ENCODE measurements at regions not wholly inside any gene's neighbourhood (a gene's known extent, or its start where the extent isn't known, plus 50 kb on each side); places are given as distances from the start of the nearest gene placed in this dataset.
A peak's percentile ranks its signal among the peaks of the same experiment; 100 is the strongest.

- TF ChIP-seq JUND (IDR thresholded peaks at IDR 0.05; ENCODE audit: borderline replicate concordance, low read depth, low read length) = peak; percentile 28; the same call in 1 of the 2 replicates
- TF ChIP-seq JUND (tag; IDR thresholded peaks at IDR 0.05; ENCODE audit: borderline replicate concordance, low read depth, low read length) = peak; percentile 35; the same call in 1 of the 3 replicates
- no peak for TF ChIP-seq HDAC8 (tag; IDR thresholded peaks at IDR 0.05)
- TF ChIP-seq MTA2 (IDR thresholded peaks at IDR 0.05; ENCODE audit: low read depth) = no peak
- no peak for TF ChIP-seq RBM14 (IDR thresholded peaks at IDR 0.05; ENCODE audit: borderline replicate concordance, insufficient read depth, low read depth, low read length)
- TF ChIP-seq MEIS2 (IDR thresholded peaks at IDR 0.05; ENCODE audit: partially characterized antibody) = peak; percentile 36
- no peak for TF ChIP-seq SNRNP70 (optimal IDR thresholded peaks at IDR 0.05; ENCODE audit: low read depth, low read length)
- no peak for TF ChIP-seq ILK (tag; IDR thresholded peaks at IDR 0.05; ENCODE audit: borderline replicate concordance, low read depth)
- no peak for TF ChIP-seq SLC30A9 (CRISPR knock-in tag; IDR thresholded peaks at IDR 0.05)
- no peak for TF ChIP-seq MAFF (IDR thresholded peaks at IDR 0.05; ENCODE audit: low read length)
- TF ChIP-seq ZNF133 (CRISPR knock-in tag; IDR thresholded peaks at IDR 0.05) = no peak
- TF ChIP-seq FOSL1 (tag; conservative IDR thresholded peaks at IDR 0.05) = peak; percentile 55
- TF ChIP-seq NFYB (IDR thresholded peaks at IDR 0.05; ENCODE audit: extremely low read depth, insufficient read length) = no peak
- no peak for TF ChIP-seq ZFP91 (CRISPR knock-in tag; IDR thresholded peaks at IDR 0.05)
- TF ChIP-seq CBFA2T3 (IDR thresholded peaks at IDR 0.05) = peak; percentile 67
- TF ChIP-seq ETV6 (IDR thresholded peaks at IDR 0.05; ENCODE audit: borderline replicate concordance in 1 of 2, low read depth in 2 of 2, low read length in 1 of 2) = no peak
- TF ChIP-seq ETV6 (CRISPR knock-in tag; IDR thresholded peaks at IDR 0.05; ENCODE audit: borderline replicate concordance) = no peak
- TF ChIP-seq ELK1 (CRISPR knock-in tag; IDR thresholded peaks at IDR 0.05) = no peak
- TF ChIP-seq RHOXF2B (CRISPR knock-in tag; conservative IDR thresholded peaks at IDR 0.05) = no peak
- no peak for TF ChIP-seq MECOM (CRISPR knock-in tag; IDR thresholded peaks at IDR 0.05)
- TF ChIP-seq TCF3 (CRISPR knock-in tag; IDR thresholded peaks at IDR 0.05) = peak; percentile 67
- no peak for TF ChIP-seq ZBTB17 (CRISPR knock-in tag; IDR thresholded peaks at IDR 0.05)
- TF ChIP-seq NFXL1 (CRISPR knock-in tag; IDR thresholded peaks at IDR 0.05) = no peak
- no peak for TF ChIP-seq RBM34 (IDR thresholded peaks at IDR 0.05; ENCODE audit: borderline replicate concordance, insufficient read depth, low read length)
- no peak for TF ChIP-seq ZNF121 (CRISPR knock-in tag; conservative IDR thresholded peaks at IDR 0.05)
- TF ChIP-seq CBFA2T2 (conservative IDR thresholded peaks at IDR 0.05) = peak; percentile 56
- TF ChIP-seq, protein P1, sequence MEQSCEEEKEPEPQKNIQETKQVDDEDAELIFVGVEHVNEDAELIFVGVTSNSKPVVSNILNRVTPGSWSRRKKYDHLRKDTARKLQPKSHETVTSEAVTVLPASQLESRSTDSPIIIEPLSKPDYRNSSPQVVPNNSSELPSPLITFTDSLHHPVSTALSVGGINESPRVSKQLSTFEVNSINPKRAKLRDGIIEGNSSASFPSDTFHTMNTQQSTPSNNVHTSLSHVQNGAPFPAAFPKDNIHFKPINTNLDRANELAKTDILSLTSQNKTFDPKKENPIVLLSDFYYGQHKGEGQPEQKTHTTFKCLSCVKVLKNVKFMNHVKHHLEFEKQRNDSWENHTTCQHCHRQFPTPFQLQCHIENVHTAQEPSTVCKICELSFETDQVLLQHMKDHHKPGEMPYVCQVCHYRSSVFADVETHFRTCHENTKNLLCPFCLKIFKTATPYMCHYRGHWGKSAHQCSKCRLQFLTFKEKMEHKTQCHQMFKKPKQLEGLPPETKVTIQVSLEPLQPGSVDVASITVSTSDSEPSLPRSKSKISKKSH (CRISPR knock-in tag; IDR thresholded peaks at IDR 0.05) = no peak
- TF ChIP-seq TCF15 (CRISPR knock-in tag; IDR thresholded peaks at IDR 0.05) = no peak
- peak; percentile 74; the same call in 1 of the 2 replicates for TF ChIP-seq CTBP1 (IDR thresholded peaks at IDR 0.05; ENCODE audit: borderline replicate concordance)
Observed at GRCh38 chr1:38261574-38261973, 215.0 kb upstream of the POU3F1 start (continued).

Measured in K562 (cell line).